Liver (tissue), 7 donors: ENCODE measurements at regions not wholly inside any gene's neighbourhood (a gene's known extent, or its start where the extent isn't known, plus 50 kb on each side); places are given as distances from the start of the nearest gene placed in this dataset.

Experiments used
- DNase-seq: peaks from one replicate; pipeline ENCODE4 v3.0.0-alpha.2; 2017; ENCODE audit warnings: low spot score
- H3K27ac ChIP-seq, 2 donors: one replicate each; pipeline ENCODE4 v1.7.0; 2013; ENCODE audit warnings: inconsistent platforms in 2 of 2, low read length in 2 of 2, control low read depth in 1 of 2, low read depth in 1 of 2, mild to moderate bottlenecking in 1 of 2
- H3K27me3 ChIP-seq, 4 donors: one replicate each; pipeline versions ENCODE4 v1.6.1 to v1.7.0; 2013; ENCODE audit warnings: low read length in 3 of 4, inconsistent platforms in 1 of 4, mild to moderate bottlenecking in 1 of 4, moderate library complexity in 1 of 4; ENCODE audit not compliant: control insufficient read depth in 4 of 4, insufficient read depth in 4 of 4
- H3K36me3 ChIP-seq, 4 donors: one replicate each; pipeline versions ENCODE4 v1.6.1 to v1.7.0; 2013; ENCODE audit warnings: low read length in 3 of 4, mild to moderate bottlenecking in 3 of 4, low read depth in 1 of 4, moderate library complexity in 1 of 4; ENCODE audit not compliant: control insufficient read depth in 4 of 4, insufficient read depth in 3 of 4
- H3K4me1 ChIP-seq, 4 donors: one replicate each; pipeline versions ENCODE4 v1.6.1 to v1.7.0; 2013; ENCODE audit warnings: low read length in 3 of 4, mild to moderate bottlenecking in 3 of 4, moderate library complexity in 1 of 4; ENCODE audit not compliant: control insufficient read depth in 4 of 4, insufficient read depth in 4 of 4
- H3K4me3 ChIP-seq, 3 donors: one replicate each; pipeline versions ENCODE4 v1.6.1 to v1.7.0; 2013; ENCODE audit warnings: low read length in 3 of 3, control low read depth in 1 of 3, low read depth in 1 of 3, mild to moderate bottlenecking in 1 of 3
- H3K9ac ChIP-seq, 2 donors: one replicate each; pipeline ENCODE4 v1.7.0; 2013; ENCODE audit warnings: low read length in 2 of 2, mild to moderate bottlenecking in 2 of 2, moderate library complexity in 2 of 2, control low read depth in 1 of 2, low read depth in 1 of 2
- H3K9me3 ChIP-seq, 4 donors: one replicate each; pipeline versions ENCODE4 v1.6.1 to v1.7.0; 2013; ENCODE audit warnings: low read length in 3 of 4; ENCODE audit not compliant: control insufficient read depth in 4 of 4
- EGR1 ChIP-seq, 2 donors: IDR thresholded peaks; 2 replicates each; pipeline ENCODE4 v1.6.1; 2016 to 2018; ENCODE audit warnings: antibody characterized with exemption in 2 of 2, low read depth in 2 of 2
- FOXA1 ChIP-seq: IDR thresholded peaks from 2 replicates; pipeline ENCODE4 v1.6.1; 2016; ENCODE audit warnings: antibody characterized with exemption
- FOXA2 ChIP-seq: IDR thresholded peaks from 2 replicates; pipeline ENCODE4 v1.6.1; 2016; ENCODE audit warnings: antibody characterized with exemption
- GABPA ChIP-seq, 2 donors: IDR thresholded peaks in 1 of 2; conservative IDR thresholded peaks in 1 of 2; 2 replicates each; pipeline ENCODE4 v1.6.1; 2016; ENCODE audit warnings: antibody characterized with exemption in 2 of 2, mild to moderate bottlenecking in 1 of 2, moderate library complexity in 1 of 2
- HNF4A ChIP-seq, 2 donors: conservative IDR thresholded peaks; 2 replicates each; pipeline ENCODE4 v1.6.1; 2016; ENCODE audit warnings: antibody characterized with exemption in 2 of 2, mild to moderate bottlenecking in 2 of 2
- HNF4G ChIP-seq: IDR thresholded peaks from 2 replicates; pipeline ENCODE4 v1.6.1; 2016; ENCODE audit warnings: antibody characterized with exemption
- JUND ChIP-seq, 2 donors: IDR thresholded peaks; 2 replicates each; pipeline ENCODE4 v1.6.1; 2016; ENCODE audit warnings: antibody characterized with exemption in 2 of 2
- RXRA ChIP-seq, 2 donors: IDR thresholded peaks; 2 replicates each; pipeline ENCODE4 v1.6.1; 2017 to 2018; ENCODE audit warnings: antibody characterized with exemption in 2 of 2, mild to moderate bottlenecking in 1 of 2
- SP1 ChIP-seq: IDR thresholded peaks from 2 replicates; pipeline ENCODE4 v1.6.1; 2018; ENCODE audit warnings: antibody characterized with exemption, mild to moderate bottlenecking
- TAF1 ChIP-seq: conservative IDR thresholded peaks from 2 replicates; pipeline ENCODE4 v1.6.1; 2016; ENCODE audit warnings: antibody characterized with exemption, mild to moderate bottlenecking
- YY1 ChIP-seq: IDR thresholded peaks from 2 replicates; pipeline ENCODE4 v1.6.1; 2016; ENCODE audit warnings: antibody characterized with exemption, mild to moderate bottlenecking
- WGBS: extraction: QIAGEN DNeasy Blood & Tissue Kit; methylation state at CpG from one replicate; pipeline ENCODE4 v1.1.7; 2013; 5-methylcytosine and 5-hydroxymethylcytosine counted together
- TF ChIP-seq, protein P1 (sequence below): IDR thresholded peaks from 2 replicates; pipeline ENCODE4 v1.6.1; 2016; ENCODE audit warnings: antibody characterized with exemption, mild to moderate bottlenecking
- TF ChIP-seq, protein P2 (sequence below): IDR thresholded peaks from 2 replicates; pipeline ENCODE4 v1.6.1; 2016; ENCODE audit warnings: antibody characterized with exemption
- TF ChIP-seq, protein P3 (sequence below): IDR thresholded peaks from 2 replicates; pipeline ENCODE4 v1.6.1; 2016; ENCODE audit warnings: antibody characterized with exemption
- donor health status: healthy.
- donor health status: healthy.
- donor health status: healthy.
- donor health status: healthy.

DNA sequence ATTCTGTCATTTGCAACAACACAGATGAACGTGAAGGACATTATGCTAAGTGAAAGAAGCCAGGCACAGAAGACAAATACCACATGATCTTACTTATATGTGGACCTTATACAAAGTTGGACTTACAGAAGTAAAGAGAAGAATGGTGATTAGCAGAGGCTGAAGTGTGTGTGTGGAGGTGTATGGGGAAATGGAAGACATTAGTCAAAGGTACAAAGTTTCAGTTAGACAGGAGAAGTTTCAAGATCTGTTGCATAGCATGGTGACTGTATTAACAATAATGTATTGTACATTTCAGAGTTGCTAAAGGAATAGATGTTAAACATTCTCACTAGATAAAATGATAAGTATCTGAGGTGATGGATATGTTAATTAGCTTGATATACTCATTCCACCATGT, 124.4 kb upstream of the ADRA1D start:
- H3K4me1 ChIP-seq, result no peaks in the 10 kb centered on the region
- peaks cover 0 to 4% (median 0%) of the 10 kb centered on the region in 4 donors for H3K9me3 ChIP-seq
- no peak overlapping the region for H3K27ac ChIP-seq
- no peak overlapping the region for H3K9ac ChIP-seq
- TF ChIP-seq, protein P1, sequence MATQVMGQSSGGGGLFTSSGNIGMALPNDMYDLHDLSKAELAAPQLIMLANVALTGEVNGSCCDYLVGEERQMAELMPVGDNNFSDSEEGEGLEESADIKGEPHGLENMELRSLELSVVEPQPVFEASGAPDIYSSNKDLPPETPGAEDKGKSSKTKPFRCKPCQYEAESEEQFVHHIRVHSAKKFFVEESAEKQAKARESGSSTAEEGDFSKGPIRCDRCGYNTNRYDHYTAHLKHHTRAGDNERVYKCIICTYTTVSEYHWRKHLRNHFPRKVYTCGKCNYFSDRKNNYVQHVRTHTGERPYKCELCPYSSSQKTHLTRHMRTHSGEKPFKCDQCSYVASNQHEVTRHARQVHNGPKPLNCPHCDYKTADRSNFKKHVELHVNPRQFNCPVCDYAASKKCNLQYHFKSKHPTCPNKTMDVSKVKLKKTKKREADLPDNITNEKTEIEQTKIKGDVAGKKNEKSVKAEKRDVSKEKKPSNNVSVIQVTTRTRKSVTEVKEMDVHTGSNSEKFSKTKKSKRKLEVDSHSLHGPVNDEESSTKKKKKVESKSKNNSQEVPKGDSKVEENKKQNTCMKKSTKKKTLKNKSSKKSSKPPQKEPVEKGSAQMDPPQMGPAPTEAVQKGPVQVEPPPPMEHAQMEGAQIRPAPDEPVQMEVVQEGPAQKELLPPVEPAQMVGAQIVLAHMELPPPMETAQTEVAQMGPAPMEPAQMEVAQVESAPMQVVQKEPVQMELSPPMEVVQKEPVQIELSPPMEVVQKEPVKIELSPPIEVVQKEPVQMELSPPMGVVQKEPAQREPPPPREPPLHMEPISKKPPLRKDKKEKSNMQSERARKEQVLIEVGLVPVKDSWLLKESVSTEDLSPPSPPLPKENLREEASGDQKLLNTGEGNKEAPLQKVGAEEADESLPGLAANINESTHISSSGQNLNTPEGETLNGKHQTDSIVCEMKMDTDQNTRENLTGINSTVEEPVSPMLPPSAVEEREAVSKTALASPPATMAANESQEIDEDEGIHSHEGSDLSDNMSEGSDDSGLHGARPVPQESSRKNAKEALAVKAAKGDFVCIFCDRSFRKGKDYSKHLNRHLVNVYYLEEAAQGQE, result no peak
- TF ChIP-seq RXRA (IDR thresholded peaks at IDR 0.05), result no peak
- TF ChIP-seq, protein P2, sequence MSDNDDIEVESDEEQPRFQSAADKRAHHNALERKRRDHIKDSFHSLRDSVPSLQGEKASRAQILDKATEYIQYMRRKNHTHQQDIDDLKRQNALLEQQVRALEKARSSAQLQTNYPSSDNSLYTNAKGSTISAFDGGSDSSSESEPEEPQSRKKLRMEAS, result no peak
- TF ChIP-seq FOXA1, result no peak
- TF ChIP-seq EGR1 (IDR thresholded peaks at IDR 0.05; ENCODE audit: low read depth in 2 of 2), result no peak
- no peak for TF ChIP-seq SP1
- TF ChIP-seq TAF1, result no peak
- TF ChIP-seq HNF4A (conservative IDR thresholded peaks at IDR 0.05), result no peak
- TF ChIP-seq, protein P3, sequence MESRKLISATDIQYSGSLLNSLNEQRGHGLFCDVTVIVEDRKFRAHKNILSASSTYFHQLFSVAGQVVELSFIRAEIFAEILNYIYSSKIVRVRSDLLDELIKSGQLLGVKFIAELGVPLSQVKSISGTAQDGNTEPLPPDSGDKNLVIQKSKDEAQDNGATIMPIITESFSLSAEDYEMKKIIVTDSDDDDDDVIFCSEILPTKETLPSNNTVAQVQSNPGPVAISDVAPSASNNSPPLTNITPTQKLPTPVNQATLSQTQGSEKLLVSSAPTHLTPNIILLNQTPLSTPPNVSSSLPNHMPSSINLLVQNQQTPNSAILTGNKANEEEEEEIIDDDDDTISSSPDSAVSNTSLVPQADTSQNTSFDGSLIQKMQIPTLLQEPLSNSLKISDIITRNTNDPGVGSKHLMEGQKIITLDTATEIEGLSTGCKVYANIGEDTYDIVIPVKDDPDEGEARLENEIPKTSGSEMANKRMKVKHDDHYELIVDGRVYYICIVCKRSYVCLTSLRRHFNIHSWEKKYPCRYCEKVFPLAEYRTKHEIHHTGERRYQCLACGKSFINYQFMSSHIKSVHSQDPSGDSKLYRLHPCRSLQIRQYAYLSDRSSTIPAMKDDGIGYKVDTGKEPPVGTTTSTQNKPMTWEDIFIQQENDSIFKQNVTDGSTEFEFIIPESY, result no peak
- TF ChIP-seq JUND (IDR thresholded peaks at IDR 0.05), result no peak
- no peak for TF ChIP-seq FOXA2
- no peak for TF ChIP-seq HNF4G
- no peak for TF ChIP-seq YY1
- no peak for TF ChIP-seq GABPA (IDR thresholded peaks at IDR 0.05 in 1 of 2, conservative IDR thresholded peaks at IDR 0.05 in 1 of 2)
- H3K36me3 ChIP-seq, result no peaks in the 10 kb centered on the region
- no peak for DNase-seq
- 77% methylated on average over 1 of the region's 1 CpG for WGBS
- H3K4me3 ChIP-seq, result no peak overlapping the region
- peaks cover 0 to 2% (median 0%) of the 10 kb centered on the region in 4 donors for H3K27me3 ChIP-seq

DNA sequence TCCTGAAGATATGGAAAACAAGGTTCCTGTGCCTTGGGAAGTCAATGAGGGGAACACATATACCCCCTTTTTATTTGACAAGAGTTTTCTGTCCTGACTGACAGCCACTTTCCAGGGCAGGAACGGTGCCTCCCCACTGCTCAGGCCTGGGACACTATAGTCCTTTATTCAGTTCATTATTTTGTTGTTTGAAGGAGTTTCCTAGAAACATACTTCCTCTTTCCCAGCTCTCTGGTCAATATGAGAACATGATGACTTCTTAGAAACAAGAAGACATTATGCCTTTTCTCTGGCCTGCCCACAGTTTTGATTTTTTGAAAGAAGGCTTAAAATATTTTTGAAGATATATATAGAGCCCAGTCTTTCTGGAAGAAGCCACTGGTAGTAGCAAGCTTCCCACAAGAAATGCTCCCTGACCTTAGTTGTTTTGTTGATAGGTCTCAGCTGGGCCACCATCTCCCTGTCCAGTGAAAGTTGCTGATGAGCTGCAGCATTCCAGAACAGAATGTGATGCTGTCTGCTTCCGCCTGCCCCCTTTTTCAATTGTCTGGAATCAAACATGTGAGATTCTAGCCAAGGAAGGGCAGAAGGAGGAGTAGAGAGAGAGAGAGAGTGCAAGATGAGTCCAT, 122.7 kb upstream of the ADRA1D start:
- 56% methylated on average over 2 of the region's 2 CpGs for WGBS
- no peak for TF ChIP-seq FOXA1
- TF ChIP-seq HNF4G, result no peak
- Histone ChIP-seq H3K36me3 (no peaks in the 10 kb centered on the region), H3K27ac (no peak overlapping the region), H3K4me3 (no peak overlapping the region), H3K9ac (no peak overlapping the region), H3K27me3 (peaks cover 0 to 4% (median 0%) of the 10 kb centered on the region in 4 donors), H3K9me3 (peaks cover 0 to 4% (median 0%) of the 10 kb centered on the region in 4 donors), H3K4me1 (no peaks in the 10 kb centered on the region)
- no peak for DNase-seq
